Naive B cell (primary cell): ENCODE measurements at regions not wholly inside any gene's neighbourhood (a gene's known extent, or its start where the extent isn't known, plus 50 kb on each side); places are given as distances from the start of the nearest gene placed in this dataset.
"Not testable (repeated sequence)": the region's sequence is repeated elsewhere in the genome, so short reads cannot be mapped to it uniquely, and the experiment has no call there.

Source experiments
- ATAC-seq, 2 donors: fragments of 150-1000 bp; cut with Tn5 transposase; 2 replicates each; pipeline ENCODE4 v1.10.0; 2021; ENCODE audit warnings: low read depth in 2 of 2, mild to moderate bottlenecking in 2 of 2, moderate library complexity in 2 of 2
- DNase-seq: peaks from one replicate; pipeline ENCODE4 v3.0.0; 2022
- H3K27ac Mint-ChIP-seq, 6 donors: one replicate each; pipeline ENCODE4 v1.8.0; 2020 to 2022; ENCODE audit warnings: mild to moderate bottlenecking in 6 of 6, mixed read lengths in 6 of 6, moderate library complexity in 5 of 6, inconsistent platforms in 2 of 6
- H3K27me3 Mint-ChIP-seq, 3 donors: one replicate each; pipeline ENCODE4 v1.8.0; 2021 to 2022; ENCODE audit warnings: mixed read lengths in 3 of 3, mild to moderate bottlenecking in 1 of 3
- H3K36me3 Mint-ChIP-seq, 2 donors: one replicate each; pipeline ENCODE4 v1.8.0; 2020 to 2022; ENCODE audit warnings: mixed read lengths in 2 of 2, inconsistent platforms in 1 of 2, mild to moderate bottlenecking in 1 of 2
- H3K4me1 Mint-ChIP-seq, 3 donors: one replicate each; pipeline ENCODE4 v1.8.0; 2020 to 2022; ENCODE audit warnings: mixed read lengths in 3 of 3, inconsistent platforms in 1 of 3, mild to moderate bottlenecking in 1 of 3, moderate library complexity in 1 of 3
- H3K4me3 Mint-ChIP-seq, 8 donors: one replicate each; pipeline ENCODE4 v1.8.0; 2020 to 2022; ENCODE audit warnings: mild to moderate bottlenecking in 8 of 8, mixed read lengths in 8 of 8, moderate library complexity in 8 of 8, inconsistent platforms in 2 of 8
- H3K9me3 Mint-ChIP-seq, 7 donors: one replicate each; pipeline ENCODE4 v1.8.0; 2020 to 2022; ENCODE audit warnings: mixed read lengths in 7 of 7, mild to moderate bottlenecking in 5 of 7, inconsistent platforms in 2 of 7, moderate library complexity in 1 of 7

- DNase-seq, H3K27ac Mint-ChIP-seq, H3K4me1 Mint-ChIP-seq, ATAC-seq, H3K27me3 Mint-ChIP-seq, H3K36me3 Mint-ChIP-seq, H3K4me3 Mint-ChIP-seq, H3K9me3 Mint-ChIP-seq: not testable (repeated sequence)
These were observed 759.2 kb downstream of the ZWINT start for GRCh38 chr10:55601690-55602478.

DNA sequence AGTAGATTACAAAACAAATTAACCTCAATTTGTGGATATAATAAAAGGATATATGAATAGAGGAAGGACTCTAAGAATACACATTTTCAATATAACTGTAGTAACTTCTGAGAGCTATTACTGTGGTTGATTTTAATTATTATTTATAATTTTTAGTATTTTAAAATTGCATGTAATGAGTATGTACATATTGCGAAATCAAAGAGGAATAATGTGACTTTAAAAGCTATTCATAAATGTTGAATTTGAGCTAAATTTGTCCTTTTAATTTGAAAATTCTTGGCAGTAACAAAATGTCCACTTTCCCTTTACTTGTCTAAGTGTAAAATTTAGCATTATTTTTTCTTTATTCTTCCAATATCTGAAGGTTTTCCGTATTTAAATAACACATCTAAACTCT is 750.6 kb upstream of the PCDH15 start:
- ATAC-seq (no peak), DNase-seq (no peak)
- no peak overlapping the region for H3K4me3 Mint-ChIP-seq
- H3K27ac Mint-ChIP-seq: no peak overlapping the region
- no peaks in the 10 kb centered on the region for H3K4me1 Mint-ChIP-seq
- H3K9me3 Mint-ChIP-seq: peaks cover 0 to 2% (median 0%) of the 10 kb centered on the region in 7 donors
- no peaks in the 10 kb centered on the region for H3K36me3 Mint-ChIP-seq
- H3K27me3 Mint-ChIP-seq: no peaks in the 10 kb centered on the region

DNA sequence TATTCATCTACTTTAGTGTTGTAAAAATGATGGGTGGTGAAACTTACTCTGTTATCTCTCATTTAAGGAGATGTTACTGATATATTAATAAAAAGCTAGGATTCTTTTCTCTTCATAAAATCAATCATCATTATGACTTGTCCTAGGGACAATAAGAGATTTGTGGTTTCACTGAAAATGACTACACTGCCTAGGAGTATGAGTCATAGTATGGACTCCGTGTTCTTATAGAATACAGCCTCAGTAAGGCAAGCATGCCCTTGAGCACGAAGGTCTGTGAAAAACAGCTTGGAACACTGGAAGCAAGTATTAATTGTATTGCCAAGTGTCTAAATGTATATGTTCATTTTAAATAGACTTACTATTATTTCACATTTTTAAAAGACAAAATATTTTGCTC is 749.2 kb upstream of the PCDH15 start:
- ATAC-seq (no peak), DNase-seq (no peak)
- Mint-ChIP-seq H3K36me3 (no peaks in the 10 kb centered on the region), H3K9me3 (peaks cover 0 to 2% (median 0%) of the 10 kb centered on the region in 7 donors), H3K4me1 (no peaks in the 10 kb centered on the region), H3K4me3 (no peak overlapping the region), H3K27ac (no peak overlapping the region), H3K27me3 (no peaks in the 10 kb centered on the region)

DNA sequence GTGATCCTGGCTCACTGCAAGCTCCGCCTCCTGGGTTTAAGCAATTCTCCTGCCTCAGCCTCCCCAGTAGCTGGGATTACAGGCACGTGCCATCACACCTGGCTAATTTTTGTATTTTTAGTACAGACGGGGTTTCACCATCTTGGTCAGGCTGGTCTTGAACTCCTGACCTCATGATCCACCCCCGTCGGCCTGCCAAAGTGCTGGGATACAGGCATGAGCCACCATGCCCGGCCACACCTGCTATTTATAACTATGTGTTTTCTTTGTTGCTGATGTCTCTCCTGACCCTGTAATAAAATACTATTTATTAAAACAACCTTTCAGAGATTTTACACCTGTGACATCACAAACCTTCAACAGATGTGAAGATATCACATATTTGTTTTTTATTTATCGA is 736.5 kb upstream of the PCDH15 start:
- not testable (repeated sequence) for H3K27ac Mint-ChIP-seq, H3K36me3 Mint-ChIP-seq, H3K9me3 Mint-ChIP-seq, H3K4me1 Mint-ChIP-seq, H3K27me3 Mint-ChIP-seq, H3K4me3 Mint-ChIP-seq, DNase-seq, ATAC-seq

DNA sequence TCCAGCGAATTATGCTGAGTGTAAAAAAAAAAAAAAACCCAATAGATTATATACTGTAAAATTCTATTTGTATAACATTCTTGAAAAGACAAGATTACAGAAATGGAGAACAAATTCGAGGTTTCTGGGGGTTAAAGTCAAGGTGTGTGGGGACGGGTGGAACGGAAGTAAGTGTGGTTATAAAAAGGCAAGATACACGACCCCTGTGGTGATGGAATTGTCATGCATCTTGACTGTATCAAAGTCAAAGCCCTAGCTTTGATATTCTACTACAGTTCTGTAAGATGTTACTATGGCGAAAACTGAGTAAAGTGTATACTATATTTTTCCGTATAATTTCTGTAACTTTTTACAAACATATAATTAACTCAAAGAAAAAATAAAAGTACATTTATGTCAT is 718.2 kb upstream of the PCDH15 start:
- Mint-ChIP-seq H3K4me1 (no peaks in the 10 kb centered on the region), H3K4me3 (no peak overlapping the region), H3K27ac (no peak overlapping the region), H3K27me3 (no peaks in the 10 kb centered on the region), H3K36me3 (no peaks in the 10 kb centered on the region), H3K9me3 (no peaks in the 10 kb centered on the region)
- DNase-seq (no peak), ATAC-seq (no peak)

- not testable (repeated sequence) for ATAC-seq, H3K4me1 Mint-ChIP-seq, DNase-seq, H3K4me3 Mint-ChIP-seq, H3K36me3 Mint-ChIP-seq, H3K27ac Mint-ChIP-seq, H3K27me3 Mint-ChIP-seq, H3K9me3 Mint-ChIP-seq
These were observed 717.4 kb upstream of the PCDH15 start for GRCh38 chr10:55518416-55518815.

GRCh38 chr10:55509168-55509567 is 708.1 kb upstream of the PCDH15 start:
- no peak for ATAC-seq

DNA sequence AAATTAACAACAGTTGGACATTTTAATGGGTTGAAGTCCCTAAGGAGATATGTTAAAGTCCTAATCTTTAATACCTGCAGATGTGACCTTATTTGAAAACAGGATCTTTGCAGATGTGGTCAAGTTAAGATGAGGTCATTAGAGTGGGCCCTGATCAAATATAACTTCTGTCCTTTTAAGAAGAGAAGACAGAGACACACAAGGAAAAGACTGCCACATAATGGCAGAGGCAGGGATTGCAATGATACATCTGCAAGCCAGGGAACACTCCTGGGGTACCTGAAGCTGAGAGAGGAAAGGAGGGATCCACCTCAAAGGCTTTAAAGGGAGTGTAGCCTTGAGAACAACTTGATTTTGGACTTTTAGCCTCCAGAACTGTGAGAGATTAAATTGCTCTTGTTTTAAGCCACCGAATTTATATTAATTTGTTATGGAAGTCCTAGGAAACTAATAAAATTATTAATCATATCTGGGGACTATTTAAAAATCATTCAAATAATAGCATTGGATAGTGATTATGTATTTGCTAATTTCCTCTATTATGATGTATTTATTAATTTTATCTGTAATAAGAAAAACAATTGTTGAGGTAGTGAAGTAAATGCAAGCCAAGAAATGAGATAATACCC is 700.0 kb upstream of the PCDH15 start:
- H3K9me3 Mint-ChIP-seq: no peaks in the 10 kb centered on the region
- DNase-seq (no peak), ATAC-seq (no peak)
- no peaks in the 10 kb centered on the region for H3K27me3 Mint-ChIP-seq
- H3K27ac Mint-ChIP-seq: no peak overlapping the region
- H3K36me3 Mint-ChIP-seq: no peaks in the 10 kb centered on the region
- H3K4me3 Mint-ChIP-seq: no peak overlapping the region
- no peaks in the 10 kb centered on the region for H3K4me1 Mint-ChIP-seq

More at GRCh38 chr10:55509168-55509567, 708.1 kb upstream of the PCDH15 start:
- Mint-ChIP-seq H3K36me3 (no peaks in the 10 kb centered on the region), H3K9me3 (no peaks in the 10 kb centered on the region), H3K27ac (no peak overlapping the region), H3K27me3 (no peaks in the 10 kb centered on the region), H3K4me1 (no peaks in the 10 kb centered on the region), H3K4me3 (no peak overlapping the region)
- DNase-seq: no peak

DNA sequence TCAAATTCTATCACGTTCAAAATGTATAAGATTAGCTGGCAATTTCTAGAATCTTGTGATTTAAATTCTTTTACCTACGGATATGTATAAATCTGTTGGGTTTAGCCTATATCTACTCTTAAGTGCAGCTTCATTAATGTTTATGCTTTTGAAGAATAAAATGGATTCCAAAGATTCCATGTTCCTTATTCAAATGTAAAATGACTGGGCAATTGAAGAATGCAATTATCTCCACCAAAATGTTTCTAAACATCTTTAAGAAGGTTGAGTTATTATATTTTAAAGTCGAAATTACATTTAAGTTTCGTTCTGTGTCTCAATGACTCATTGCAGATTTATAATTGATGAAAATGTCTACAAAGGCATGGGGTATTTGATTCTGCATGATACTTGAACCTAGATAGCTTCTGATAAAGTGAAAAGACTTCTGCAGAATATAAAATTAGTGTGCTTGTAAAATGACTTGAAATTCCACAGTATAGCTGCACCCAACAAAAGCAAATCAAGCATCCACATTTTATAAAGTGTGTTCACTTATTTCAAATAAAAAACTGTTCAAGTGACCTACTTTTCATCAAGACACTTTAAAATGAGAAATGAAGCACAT is 697.0 kb upstream of the PCDH15 start:
- Mint-ChIP-seq H3K4me3 (no peak overlapping the region), H3K9me3 (peaks cover 0 to 1% (median 0%) of the 10 kb centered on the region in 7 donors), H3K27me3 (no peaks in the 10 kb centered on the region), H3K36me3 (no peaks in the 10 kb centered on the region), H3K27ac (no peak overlapping the region), H3K4me1 (no peaks in the 10 kb centered on the region)
- DNase-seq (no peak), ATAC-seq (no peak)

GRCh38 chr10:55495555-55495954 is 694.5 kb upstream of the PCDH15 start:
- ATAC-seq: no peak
- DNase-seq: no peak
- Mint-ChIP-seq H3K4me3 (no peak overlapping the region), H3K27me3 (no peaks in the 10 kb centered on the region), H3K9me3 (peaks cover 0 to 7% (median 0%) of the 10 kb centered on the region in 7 donors), H3K36me3 (no peaks in the 10 kb centered on the region), H3K27ac (no peak overlapping the region), H3K4me1 (no peaks in the 10 kb centered on the region)

- Mint-ChIP-seq H3K9me3 (peaks cover 0 to 7% (median 1%) of the 10 kb centered on the region in 7 donors), H3K36me3 (no peaks in the 10 kb centered on the region), H3K4me3 (no peak overlapping the region), H3K27me3 (no peaks in the 10 kb centered on the region), H3K4me1 (no peaks in the 10 kb centered on the region), H3K27ac (no peak overlapping the region)
- ATAC-seq (no peak), DNase-seq (no peak)
These were observed 690.7 kb upstream of the PCDH15 start for GRCh38 chr10:55491712-55492111.

DNA sequence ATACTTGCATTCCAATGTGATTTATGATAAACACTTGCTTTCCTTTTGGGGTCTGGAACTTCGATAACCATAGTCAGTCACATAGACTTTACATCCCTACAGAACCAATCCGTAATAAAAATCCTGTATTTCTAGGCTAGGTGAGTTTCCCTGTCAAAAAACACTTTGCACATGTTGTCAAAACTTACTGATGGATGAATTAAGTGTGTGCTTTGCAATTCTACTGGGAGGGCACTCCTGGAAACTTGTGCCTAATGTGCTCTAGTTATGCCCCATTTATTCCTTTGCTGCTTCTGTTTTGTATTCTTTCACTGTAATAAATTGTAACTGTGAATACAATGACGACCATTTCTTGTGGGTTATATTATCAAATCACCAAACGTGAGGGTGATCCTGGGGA is 684.8 kb upstream of the PCDH15 start:
- no peaks in the 10 kb centered on the region for H3K36me3 Mint-ChIP-seq
- no peaks in the 10 kb centered on the region for H3K27me3 Mint-ChIP-seq
- no peak overlapping the region for H3K4me3 Mint-ChIP-seq
- H3K9me3 Mint-ChIP-seq: peaks cover 0 to 17% (median 5%) of the 10 kb centered on the region in 7 donors
- no peaks in the 10 kb centered on the region for H3K4me1 Mint-ChIP-seq
- DNase-seq: no peak
- ATAC-seq: no peak
- H3K27ac Mint-ChIP-seq: no peak overlapping the region

DNA sequence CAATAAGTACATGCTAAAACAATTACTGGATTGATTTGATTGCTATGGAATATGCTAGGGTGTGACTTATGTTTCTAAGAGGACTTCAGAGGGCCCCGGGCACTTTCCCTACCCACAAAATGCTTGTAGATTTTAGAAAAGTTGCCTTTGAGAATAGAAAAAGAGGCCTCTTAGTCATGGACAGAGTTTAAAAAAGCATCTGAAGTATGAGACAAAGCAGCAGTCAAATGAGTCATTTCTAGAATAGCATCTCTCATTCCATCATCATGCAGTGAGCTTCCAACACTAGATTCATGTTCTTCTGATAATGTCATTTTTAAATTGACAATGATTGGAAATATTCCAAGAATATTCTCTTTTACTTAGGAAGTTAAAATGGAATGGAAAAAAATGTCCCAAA is 675.1 kb upstream of the PCDH15 start:
- Mint-ChIP-seq H3K9me3 (peaks cover 0 to 16% (median 4%) of the 10 kb centered on the region in 7 donors), H3K27ac (no peak overlapping the region), H3K27me3 (no peaks in the 10 kb centered on the region), H3K4me1 (no peaks in the 10 kb centered on the region), H3K4me3 (no peak overlapping the region), H3K36me3 (no peaks in the 10 kb centered on the region)
- ATAC-seq (no peak), DNase-seq (no peak)

- no peak overlapping the region for H3K27ac Mint-ChIP-seq
- peaks cover 0 to 7% (median 0%) of the 10 kb centered on the region in 7 donors for H3K9me3 Mint-ChIP-seq
- no peaks in the 10 kb centered on the region for H3K36me3 Mint-ChIP-seq
- H3K27me3 Mint-ChIP-seq: no peaks in the 10 kb centered on the region
- no peak for DNase-seq
- H3K4me1 Mint-ChIP-seq: no peaks in the 10 kb centered on the region
- ATAC-seq: no peak
- H3K4me3 Mint-ChIP-seq: no peak overlapping the region
These were observed 673.2 kb upstream of the PCDH15 start for GRCh38 chr10:55474258-55474657.
